H1 (cell line): ENCODE measurements at regions not wholly inside any gene's neighbourhood (a gene's known extent, or its start where the extent isn't known, plus 50 kb on each side); places are given as distances from the start of the nearest gene placed in this dataset.

Source experiments
- CTCF ChIA-PET: fragments of 300-600 bp; sonication (Branson Sonifier 250); formaldehyde crosslinking; loops from one replicate; lab custom pipeline; 2021; ENCODE audit not compliant: partially characterized antibody; lab: Charles Lee
- POLR2A ChIA-PET: fragments of 300-600 bp; sonication (Branson Sonifier 250); formaldehyde crosslinking; loops from one replicate; lab custom pipeline; 2021; ENCODE audit warnings: inconsistent platforms; ENCODE audit not compliant: partially characterized antibody; lab: Charles Lee
- DNase-seq, 2 experiments: peaks; one replicate each; pipeline versions ENCODE4 v3.0.0 to v3.0.0-alpha.2; 2010 to 2022; ENCODE audit warnings: low spot score in 2 of 2, low read depth in 1 of 2, mixed read lengths in 1 of 2
- FAIRE-seq: peaks from 2 replicates; lab custom pipeline; 2011; peaks lifted over from hg19 to GRCh38; lab: Jason Lieb, UNC
- H2AFZ ChIP-seq: 2 replicates; pipeline ENCODE4 v1.8.1; 2012; ENCODE audit warnings: low read length, inconsistent platforms
- H2AK5ac ChIP-seq: 2 replicates; pipeline ENCODE4 v1.6.1; 2013; ENCODE audit warnings: low read depth, low read length
- H2BK120ac ChIP-seq: replicated peaks from 2 replicates; pipeline ENCODE3; 2013; ENCODE audit warnings: low read depth, low read length, inconsistent platforms
- H2BK12ac ChIP-seq: 2 replicates; pipeline ENCODE4 v1.6.1; 2013; ENCODE audit warnings: low read depth, low read length
- H2BK15ac ChIP-seq: 2 replicates; pipeline ENCODE4 v1.6.1; 2013; ENCODE audit warnings: low read length
- H2BK20ac ChIP-seq: 2 replicates; pipeline ENCODE4 v1.6.1; 2013; ENCODE audit warnings: low read length
- H2BK5ac ChIP-seq: 2 replicates; pipeline ENCODE4 v1.6.1; 2013; ENCODE audit warnings: low read depth, low read length
- H3K14ac ChIP-seq: 2 replicates; pipeline ENCODE4 v1.6.1; 2013; ENCODE audit warnings: inconsistent platforms; ENCODE audit not compliant: insufficient read length
- H3K18ac ChIP-seq: 2 replicates; pipeline ENCODE4 v1.6.1; 2013; ENCODE audit warnings: low read length; ENCODE audit errors: extremely low read depth
- H3K23ac ChIP-seq: 2 replicates; pipeline ENCODE4 v1.6.1; 2013; ENCODE audit warnings: inconsistent platforms; ENCODE audit not compliant: insufficient read length
- H3K23me2 ChIP-seq: 2 replicates; pipeline ENCODE4 v1.6.1; 2013; ENCODE audit warnings: low read depth, low read length
- H3K27ac ChIP-seq: 2 replicates; pipeline ENCODE4 v1.6.1; 2011; ENCODE audit warnings: low read depth, low read length, inconsistent platforms
- H3K27me3 ChIP-seq, 4 experiments: replicated peaks in 1 of 4; 1 replicate in 1 of 4; 2 replicates in 3 of 4; pipeline versions ENCODE4 v1.6.1 to v1.8.1; 2011 to 2013; ENCODE audit warnings: low read length in 3 of 4, mild to moderate bottlenecking in 3 of 4, inconsistent platforms in 2 of 4, mixed read lengths in 2 of 4, moderate library complexity in 1 of 4; ENCODE audit not compliant: control insufficient read depth in 3 of 4, insufficient read depth in 3 of 4; ENCODE audit errors: extremely low read depth in 1 of 4
- H3K36me3 ChIP-seq, 4 experiments: 2 replicates each; pipeline versions ENCODE4 v1.6.1 to v1.8.1; 2011 to 2013; ENCODE audit warnings: mild to moderate bottlenecking in 4 of 4, low read length in 3 of 4, moderate library complexity in 2 of 4, control low read depth in 1 of 4, inconsistent platforms in 1 of 4; ENCODE audit not compliant: insufficient read depth in 4 of 4, control insufficient read depth in 2 of 4
- H3K4ac ChIP-seq: replicated peaks from 2 replicates; pipeline ENCODE3; 2013; ENCODE audit warnings: low read length, low read depth, mixed read lengths, inconsistent platforms; ENCODE audit not compliant: insufficient read length
- H3K4me1 ChIP-seq, 4 experiments: replicated peaks in 1 of 4; 1 replicate in 1 of 4; 2 replicates in 3 of 4; pipeline versions ENCODE4 v1.6.1 to v1.8.1; 2011 to 2013; ENCODE audit warnings: low read length in 3 of 4, inconsistent platforms in 2 of 4, mixed read lengths in 1 of 4; ENCODE audit not compliant: insufficient read depth in 4 of 4, control insufficient read depth in 3 of 4
- H3K4me2 ChIP-seq, 2 experiments: 2 replicates each; pipeline versions ENCODE4 v1.6.1 to v1.8.1; 2011 to 2013; ENCODE audit warnings: low read depth in 2 of 2, low read length in 2 of 2, control low read depth in 1 of 2, inconsistent platforms in 1 of 2, mild to moderate bottlenecking in 1 of 2; ENCODE audit not compliant: insufficient read depth in 1 of 2
- H3K4me3 ChIP-seq, 4 experiments: fragments of 200-600, 300-600 bp in 1 of 4; sonication (generic), shearing (Covaris generic), sonication (Bioruptor Twin) in 1 of 4; 2 replicates each; pipeline versions ENCODE4 v1.5.1 to v1.8.1; 2011 to 2016; ENCODE audit warnings: low read length in 4 of 4, low read depth in 3 of 4, control low read depth in 2 of 4, inconsistent platforms in 2 of 4, mild to moderate bottlenecking in 2 of 4, mixed read lengths in 1 of 4, moderate library complexity in 1 of 4; ENCODE audit not compliant: insufficient read depth in 2 of 4; ENCODE audit errors: extremely low read depth in 1 of 4
- H3K56ac ChIP-seq: replicated peaks from 2 replicates; pipeline ENCODE3; 2013; ENCODE audit warnings: low read depth, mild to moderate bottlenecking, mixed read lengths, low read length, inconsistent platforms; ENCODE audit not compliant: insufficient read length
- H3K79me1 ChIP-seq: 2 replicates; pipeline ENCODE4 v1.6.1; 2013; ENCODE audit warnings: low read depth, low read length, control low read depth
- H3K79me2 ChIP-seq, 2 experiments: 2 replicates each; pipeline versions ENCODE4 v1.6.1 to v1.8.1; 2012 to 2013; ENCODE audit warnings: low read length in 2 of 2, mild to moderate bottlenecking in 2 of 2, inconsistent platforms in 1 of 2; ENCODE audit not compliant: insufficient read depth in 2 of 2, control insufficient read depth in 1 of 2
- H3K9ac ChIP-seq, 4 experiments: replicated peaks in 1 of 4; 1 replicate in 1 of 4; 2 replicates in 3 of 4; pipeline versions ENCODE4 v1.6.1 to v1.8.1; 2011 to 2013; ENCODE audit warnings: low read depth in 3 of 4, low read length in 3 of 4, control low read depth in 2 of 4, mild to moderate bottlenecking in 2 of 4, moderate library complexity in 2 of 4, inconsistent platforms in 1 of 4; ENCODE audit errors: extremely low read depth in 1 of 4
- H3K9me3 ChIP-seq, 2 experiments: 2 replicates each; pipeline versions ENCODE4 v1.6.1 to v1.8.1; 2012 to 2013; ENCODE audit warnings: mild to moderate bottlenecking in 2 of 2, moderate library complexity in 2 of 2, control low read depth in 1 of 2, inconsistent platforms in 1 of 2, low read depth in 1 of 2, low read length in 1 of 2, mixed read lengths in 1 of 2; ENCODE audit not compliant: insufficient read depth in 2 of 2
- H4K20me1 ChIP-seq, 2 experiments: replicated peaks in 1 of 2; 2 replicates each; pipeline versions ENCODE3 to v1.8.1; 2011 to 2013; ENCODE audit warnings: inconsistent platforms in 2 of 2, low read length in 2 of 2, mild to moderate bottlenecking in 1 of 2; ENCODE audit not compliant: insufficient read depth in 2 of 2, control insufficient read depth in 1 of 2
- H4K5ac ChIP-seq: 2 replicates; pipeline ENCODE4 v1.6.1; 2013; ENCODE audit warnings: low read length, low read depth, mixed read lengths, inconsistent platforms; ENCODE audit not compliant: insufficient read length
- H4K8ac ChIP-seq: 2 replicates; pipeline ENCODE4 v1.8.0; 2013; ENCODE audit warnings: mild to moderate bottlenecking, moderate library complexity, low read length, inconsistent platforms; ENCODE audit not compliant: insufficient read depth; ENCODE audit errors: extremely low read depth
- H4K91ac ChIP-seq: replicated peaks from 2 replicates; pipeline ENCODE3; 2013; ENCODE audit warnings: low read length, mixed read lengths, inconsistent platforms; ENCODE audit not compliant: insufficient read length
- BACH1 ChIP-seq: IDR thresholded peaks from 2 replicates; pipeline ENCODE4 v1.6.1; 2012; ENCODE audit warnings: low read length, improper control_type of control experiment
- CBX5 ChIP-seq: fragments of 300-800, 300-1000 bp; sonication (generic); IDR thresholded peaks from 2 replicates; pipeline ENCODE4 v1.7.1; 2016; ENCODE audit warnings: antibody characterized with exemption, low read length, low read depth
- EGR1 ChIP-seq: IDR thresholded peaks from 2 replicates; pipeline ENCODE4 v1.6.1; 2011; ENCODE audit warnings: low read depth, low read length, borderline replicate concordance
- GABPA ChIP-seq: IDR thresholded peaks from 2 replicates; pipeline ENCODE4 v1.6.1; 2011; ENCODE audit warnings: mild to moderate bottlenecking, low read length, moderate library complexity, borderline replicate concordance; ENCODE audit not compliant: insufficient read depth
- HDAC6 ChIP-seq: IDR thresholded peaks from one replicate; pipeline ENCODE4 v1.7.1; 2012; ENCODE audit warnings: low read depth, mild to moderate bottlenecking, inconsistent platforms, low read length, moderate library complexity
- KDM4A ChIP-seq: IDR thresholded peaks from one replicate; pipeline ENCODE4 v1.7.1; 2012; ENCODE audit warnings: low read depth, mild to moderate bottlenecking, moderate library complexity, low read length, inconsistent platforms; ENCODE audit not compliant: severe bottlenecking
- NRF1 ChIP-seq: IDR thresholded peaks from 2 replicates; pipeline ENCODE4 v1.6.1; 2011; ENCODE audit warnings: mild to moderate bottlenecking, low read depth, low read length, improper control_type of control experiment
- RAD21 ChIP-seq, 2 experiments: IDR thresholded peaks in 1 of 2; conservative IDR thresholded peaks in 1 of 2; 2 replicates each; pipeline ENCODE4 v1.6.1; 2011; ENCODE audit warnings: low read depth in 2 of 2, low read length in 2 of 2, improper control_type of control experiment in 1 of 2, inconsistent platforms in 1 of 2, mild to moderate bottlenecking in 1 of 2, moderate library complexity in 1 of 2
- ZNF274 ChIP-seq: IDR thresholded peaks from 2 replicates; pipeline ENCODE4 v1.7.0; 2012; ENCODE audit warnings: low read length, borderline replicate concordance; ENCODE audit errors: extremely low read depth
- WGBS, 2 experiments: shearing (Covaris generic) in 1 of 2; methylation state at CpG; one replicate each; pipeline versions ENCODE4 v1.1.6 to v1.1.7; 2013 to 2015; ENCODE audit warnings: low lambda C conversion rate in 2 of 2, mixed read lengths in 2 of 2, inconsistent platforms in 1 of 2, low coverage in 1 of 2, missing lambda C conversion rate in 1 of 2; ENCODE audit not compliant: insufficient replicate concordance in 2 of 2, insufficient coverage in 1 of 2, insufficient read length in 1 of 2; ENCODE audit errors: extremely low coverage in 1 of 2, missing lambda C conversion rate in 1 of 2; 5-methylcytosine and 5-hydroxymethylcytosine counted together
- TF ChIP-seq, protein P1 (sequence below): IDR thresholded peaks from 2 replicates; pipeline ENCODE4 v1.6.1; 2012; ENCODE audit warnings: inconsistent platforms
- TF ChIP-seq, protein P2 (sequence below): IDR thresholded peaks from 2 replicates; pipeline ENCODE4 v1.6.1; 2011; ENCODE audit warnings: low read depth, mild to moderate bottlenecking, low read length; ENCODE audit not compliant: insufficient read depth

DNA sequence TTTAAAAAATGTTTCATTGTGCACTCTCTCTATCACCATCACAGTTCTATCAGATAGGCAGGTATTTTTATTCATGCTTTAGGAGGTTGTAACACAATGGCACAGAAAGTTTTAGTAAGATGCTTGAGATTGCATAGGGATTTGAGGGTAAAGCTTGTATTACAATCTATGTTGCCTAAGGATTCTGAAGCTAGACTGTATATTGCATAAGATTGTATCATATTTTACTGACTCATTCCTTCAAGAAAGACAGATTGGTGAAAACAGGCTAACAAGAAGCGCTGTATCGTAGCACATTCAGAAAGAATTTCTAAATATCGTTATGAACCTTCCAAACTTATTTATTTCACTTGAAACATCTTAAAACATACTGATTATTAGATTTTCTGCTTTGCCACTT lies 577.7 kb downstream of the EBF1 start:
- Histone ChIP-seq H4K91ac (no peak overlapping the region), H3K4ac (no peak overlapping the region), H3K56ac (no peak overlapping the region), H2BK20ac (no peak overlapping the region), H2AFZ (no peak overlapping the region), H3K18ac (no peak overlapping the region), H2AK5ac (no peak overlapping the region), H2BK5ac (no peak overlapping the region), H3K9me3 (no peaks in the 10 kb centered on the region), H3K36me3 (no peaks in the 10 kb centered on the region), H2BK15ac (no peak overlapping the region), H3K79me1 (no peaks in the 10 kb centered on the region), H3K23me2 (no peaks in the 10 kb centered on the region), H3K79me2 (no peaks in the 10 kb centered on the region), H4K20me1 (no peaks in the 10 kb centered on the region), H3K4me3 (no peak overlapping the region), H4K5ac (no peak overlapping the region), H2BK120ac (no peak overlapping the region), H3K4me2 (no peak overlapping the region), H3K14ac (no peak overlapping the region), H3K4me1 (no peaks in the 10 kb centered on the region), H3K27ac (no peak overlapping the region), H3K23ac (no peak overlapping the region), H2BK12ac (no peak overlapping the region), H3K27me3 (no peaks in the 10 kb centered on the region), H3K9ac (no peak overlapping the region), H4K8ac (no peak overlapping the region)
- DNase-seq (no peak), FAIRE-seq (no peak)
- WGBS, 2 experiments, result 90% methylated on average over 3 of the region's 3 CpGs; no CpG with 5 or more reads in 1 of the 2 experiments
- TF ChIP-seq BACH1, result no peak
- no peak for TF ChIP-seq RAD21 (IDR thresholded peaks at IDR 0.05 in 1 of 2, conservative IDR thresholded peaks at IDR 0.05 in 1 of 2; ENCODE audit: low read depth in 2 of 2, low read length in 2 of 2)
- TF ChIP-seq GABPA, result no peak
- TF ChIP-seq EGR1, result no peak
- no peak for TF ChIP-seq CBX5
- TF ChIP-seq HDAC6, result no peak
- TF ChIP-seq, protein P1, sequence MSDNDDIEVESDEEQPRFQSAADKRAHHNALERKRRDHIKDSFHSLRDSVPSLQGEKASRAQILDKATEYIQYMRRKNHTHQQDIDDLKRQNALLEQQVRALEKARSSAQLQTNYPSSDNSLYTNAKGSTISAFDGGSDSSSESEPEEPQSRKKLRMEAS, result no peak
- TF ChIP-seq KDM4A, result no peak
- TF ChIP-seq, protein P2, sequence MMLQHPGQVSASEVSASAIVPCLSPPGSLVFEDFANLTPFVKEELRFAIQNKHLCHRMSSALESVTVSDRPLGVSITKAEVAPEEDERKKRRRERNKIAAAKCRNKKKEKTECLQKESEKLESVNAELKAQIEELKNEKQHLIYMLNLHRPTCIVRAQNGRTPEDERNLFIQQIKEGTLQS, result no peak
- TF ChIP-seq NRF1, result no peak
- TF ChIP-seq ZNF274, result no peak
- ChIA-PET POLR2A (no interaction called here), CTCF (no interaction called here)
